ENCODE measurements at regions not wholly inside any gene's neighbourhood (a gene's known extent, or its start where the extent isn't known, plus 50 kb on each side); places are given as distances from the start of the nearest gene placed in this dataset.

- no peak overlapping the region for H3K4me3 ChIP-seq
- no peaks in the 10 kb centered on the region for H3K4me1 ChIP-seq
- H3K9me3 ChIP-seq, result no peaks in the 10 kb centered on the region
- H3K27ac ChIP-seq, result no peak overlapping the region
- no peak for TF ChIP-seq POLR2AphosphoS5 (IDR thresholded peaks at IDR 0.05)
- TF ChIP-seq POLR2A (IDR thresholded peaks at IDR 0.05), result no peak
- TF ChIP-seq CTCF (IDR thresholded peaks at IDR 0.05), result no peak
- intact Hi-C loops (cut with DNase I; ENCODE audit: low total_unique reads), result loop anchor here (5.0 kb wide), 2 partner anchors 325 to 455 kb away; no protein-coding TSS in a partner anchor
- H3K36me3 ChIP-seq, result no peaks in the 10 kb centered on the region
- no peak for DNase-seq (ENCODE audit: low spot score in 2 of 2)
- H3K27me3 ChIP-seq, result peaks cover 0 to 43% of the 10 kb centered on the region in 2 donors
These were observed 120.0 kb upstream of the ZNF536 start for GRCh38 chr19:30252214-30252613.

DNA sequence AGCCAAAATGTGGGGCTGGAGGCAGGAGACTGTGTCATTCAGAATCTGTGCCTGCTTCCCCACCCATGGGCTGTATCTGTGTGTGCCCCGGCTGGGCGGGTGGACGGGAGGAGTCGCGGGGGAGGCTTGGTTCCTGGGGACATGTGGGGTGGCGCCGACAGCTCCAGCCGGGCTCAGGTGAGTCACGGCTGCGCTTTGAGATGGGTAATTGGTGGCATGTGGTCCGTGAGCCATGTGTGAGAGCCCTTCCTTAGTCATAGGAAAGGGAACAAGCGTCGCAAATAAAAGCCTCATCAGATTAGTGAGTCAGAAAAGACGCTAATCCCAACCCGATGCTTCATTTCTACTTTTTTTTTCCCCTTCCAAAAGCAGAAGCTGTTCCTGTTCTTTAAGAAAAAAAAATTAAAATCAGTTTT is 118.6 kb upstream of the ZNF536 start:
- H3K4me3 ChIP-seq, result no peak overlapping the region
- no peaks in the 10 kb centered on the region for H3K36me3 ChIP-seq
- no peaks in the 10 kb centered on the region for H3K9me3 ChIP-seq
- H3K27me3 ChIP-seq, result peaks cover 0 to 49% of the 10 kb centered on the region in 2 donors
- DNase-seq (ENCODE audit: low spot score in 2 of 2), result no peak
- intact Hi-C loops (cut with DNase I; ENCODE audit: low total_unique reads), result loop anchor here (5.0 kb wide), 2 partner anchors 326 to 454 kb away; no protein-coding TSS in a partner anchor
- TF ChIP-seq POLR2A (IDR thresholded peaks at IDR 0.05) (no peak), POLR2AphosphoS5 (IDR thresholded peaks at IDR 0.05) (no peak), CTCF (IDR thresholded peaks at IDR 0.05) (no peak)
- no peak overlapping the region for H3K27ac ChIP-seq
- no peaks in the 10 kb centered on the region for H3K4me1 ChIP-seq

GRCh38 chr19:30254158-30254557 is 118.0 kb upstream of the ZNF536 start:
- TF ChIP-seq POLR2AphosphoS5 (IDR thresholded peaks at IDR 0.05), result no peak
- no peak for TF ChIP-seq POLR2A (IDR thresholded peaks at IDR 0.05)
- TF ChIP-seq CTCF (IDR thresholded peaks at IDR 0.05), result no peak
- no peaks in the 10 kb centered on the region for H3K9me3 ChIP-seq
- H3K27me3 ChIP-seq, result peaks cover 0 to 54% of the 10 kb centered on the region in 2 donors
- intact Hi-C loops (cut with DNase I; ENCODE audit: low total_unique reads), result loop anchor here (5.0 kb wide), 2 partner anchors 327 to 453 kb away; no protein-coding TSS in a partner anchor
- H3K4me1 ChIP-seq, result no peaks in the 10 kb centered on the region
- DNase-seq (ENCODE audit: low spot score in 2 of 2), result no peak
- no peak overlapping the region for H3K27ac ChIP-seq
- no peaks in the 10 kb centered on the region for H3K36me3 ChIP-seq
- H3K4me3 ChIP-seq, result no peak overlapping the region

DNA sequence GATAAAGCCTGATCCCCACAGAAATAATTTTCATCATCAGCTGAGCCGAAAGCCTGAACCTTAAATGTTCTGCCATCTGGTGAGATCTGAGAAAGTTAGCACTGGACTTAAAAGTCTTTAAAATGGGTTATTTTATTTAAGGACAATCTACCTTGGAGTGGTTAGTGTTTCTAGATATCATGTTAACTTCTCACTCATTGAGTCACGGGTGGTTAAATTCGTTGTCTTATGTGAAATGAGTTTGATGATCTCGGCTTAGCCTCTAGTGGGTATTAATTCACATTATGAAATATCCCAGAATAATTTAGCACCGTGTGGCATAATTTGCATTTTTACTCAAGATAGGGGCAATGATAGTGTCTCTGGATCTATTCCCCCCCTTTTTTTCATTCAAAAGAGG is 117.4 kb upstream of the ZNF536 start:
- intact Hi-C loops (cut with DNase I; ENCODE audit: low total_unique reads), result loop anchor here (5.0 kb wide), 3 partner anchors 327 to 1857 kb away; no protein-coding TSS in a partner anchor
- Histone ChIP-seq H3K36me3 (no peaks in the 10 kb centered on the region), H3K9me3 (no peaks in the 10 kb centered on the region), H3K27ac (no peak overlapping the region), H3K4me3 (no peak overlapping the region), H3K4me1 (no peaks in the 10 kb centered on the region), H3K27me3 (peaks cover 0 to 54% of the 10 kb centered on the region in 2 donors)
- TF ChIP-seq POLR2AphosphoS5 (IDR thresholded peaks at IDR 0.05) (no peak), CTCF (IDR thresholded peaks at IDR 0.05) (no peak), POLR2A (IDR thresholded peaks at IDR 0.05) (no peak)
- no peak for DNase-seq (ENCODE audit: low spot score in 2 of 2)

DNA sequence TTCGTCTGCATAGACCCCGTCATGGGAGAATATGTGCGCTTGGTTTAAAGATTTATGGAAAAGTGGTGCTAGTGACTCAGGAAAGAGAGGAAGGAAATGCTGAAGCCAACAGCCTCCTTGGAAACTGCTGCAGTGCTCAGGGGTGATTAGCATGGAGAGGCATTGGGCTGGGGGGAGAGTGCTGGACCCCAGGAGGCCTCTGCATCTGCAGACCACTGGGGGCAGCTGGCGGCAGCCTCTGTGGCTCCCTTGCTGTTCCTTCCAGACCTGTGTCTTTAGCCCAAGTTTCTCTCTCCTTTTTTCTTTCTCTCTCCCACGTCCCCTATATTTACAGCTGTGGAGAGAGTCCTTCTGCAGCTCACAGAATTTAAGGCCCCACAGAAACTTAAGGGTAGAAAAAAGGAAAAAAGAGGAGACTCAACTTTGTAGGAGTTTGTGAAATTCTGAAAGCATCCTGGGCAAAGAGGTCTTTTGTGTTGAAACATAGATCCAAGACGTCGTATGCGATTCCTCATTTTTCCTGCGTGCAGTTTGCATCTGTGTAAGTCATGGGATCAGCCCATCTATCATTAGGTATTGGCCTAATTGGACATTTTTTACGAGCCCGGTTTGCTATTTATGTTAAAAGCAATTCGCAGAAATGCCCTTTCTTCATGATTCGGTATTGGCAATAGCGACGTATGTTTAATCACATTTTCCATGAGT is 116.2 kb upstream of the ZNF536 start:
- peaks cover 0 to 60% of the 10 kb centered on the region in 2 donors for H3K27me3 ChIP-seq
- TF ChIP-seq POLR2A (IDR thresholded peaks at IDR 0.05) (no peak), CTCF (IDR thresholded peaks at IDR 0.05) (no peak), POLR2AphosphoS5 (IDR thresholded peaks at IDR 0.05) (no peak)
- no peaks in the 10 kb centered on the region for H3K4me1 ChIP-seq
- no peaks in the 10 kb centered on the region for H3K36me3 ChIP-seq
- no peak overlapping the region for H3K4me3 ChIP-seq
- H3K9me3 ChIP-seq, result no peaks in the 10 kb centered on the region
- DNase-seq (ENCODE audit: low spot score in 2 of 2), result no peak
- intact Hi-C loops (cut with DNase I; ENCODE audit: low total_unique reads), result loop anchor here (5.0 kb wide), 1 partner anchor 1859 kb away; no protein-coding TSS in a partner anchor
- H3K27ac ChIP-seq, result no peak overlapping the region
